ENCODE measurements at regions not wholly inside any gene's neighbourhood (a gene's known extent, or its start where the extent isn't known, plus 50 kb on each side); places are given as distances from the start of the nearest gene placed in this dataset.

- DNase-seq, result no peak
- H3K4me3 Mint-ChIP-seq, result no peak overlapping the region
- peaks cover 4% of the 10 kb centered on the region; the same call in 1 of the 2 replicates for H3K36me3 Mint-ChIP-seq (ENCODE audit: low read depth)
- 0 out of 2 replicates have a peak, but pooled peaks cover 2% of the 10 kb centered on the region for H3K27me3 Mint-ChIP-seq (ENCODE audit: insufficient read depth)
- H3K9me3 Mint-ChIP-seq, result peaks cover 39% of the 10 kb centered on the region
- no peaks in the 10 kb centered on the region for H3K4me1 Mint-ChIP-seq (ENCODE audit: low read depth)
- TF ChIP-seq CTCF (IDR thresholded peaks at IDR 0.05), result no peak
- H3K27ac Mint-ChIP-seq, result no peak overlapping the region
Observed at GRCh38 chr15:93432474-93432873, 343.5 kb upstream of the RGMA start.

DNA sequence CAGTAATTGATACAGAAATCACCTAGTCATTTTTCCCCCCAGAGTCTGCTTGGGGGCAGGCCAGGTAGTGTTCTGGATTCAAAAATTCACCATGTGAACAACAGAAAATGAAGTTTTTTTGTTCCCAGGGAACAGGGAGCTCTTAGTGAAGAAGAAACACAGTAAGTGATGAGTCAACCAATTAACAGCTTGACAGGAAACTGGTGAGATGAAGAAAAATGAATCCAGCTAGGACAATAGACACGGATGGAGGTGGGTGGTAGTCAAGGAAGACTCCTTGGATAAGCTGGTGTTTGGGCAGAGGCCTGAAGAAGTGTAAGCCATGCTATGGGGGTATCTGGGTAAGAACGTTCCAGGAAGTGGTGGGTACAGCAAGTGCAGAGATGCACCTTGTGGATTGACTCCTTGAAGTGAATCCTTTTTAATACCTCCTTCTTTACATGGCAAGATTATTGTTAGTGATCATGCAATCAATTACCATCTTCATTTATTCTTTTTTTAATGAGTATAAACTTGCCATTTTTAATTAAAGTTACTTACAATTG is 339.9 kb upstream of the RGMA start:
- Mint-ChIP-seq H3K36me3 (ENCODE audit: low read depth) (no peaks in the 10 kb centered on the region), H3K27ac (no peak overlapping the region), H3K27me3 (ENCODE audit: insufficient read depth) (no peaks in the 10 kb centered on the region), H3K9me3 (peaks cover 43% of the 10 kb centered on the region), H3K4me1 (ENCODE audit: low read depth) (no peaks in the 10 kb centered on the region), H3K4me3 (no peak overlapping the region)
- DNase-seq, result no peak
- TF ChIP-seq CTCF (IDR thresholded peaks at IDR 0.05), result no peak

GRCh38 chr15:93428150-93428549 is 339.1 kb upstream of the RGMA start:
- no peak for DNase-seq
- Mint-ChIP-seq H3K9me3 (peaks cover 45% of the 10 kb centered on the region), H3K4me1 (ENCODE audit: low read depth) (no peaks in the 10 kb centered on the region), H3K27me3 (ENCODE audit: insufficient read depth) (no peaks in the 10 kb centered on the region), H3K36me3 (ENCODE audit: low read depth) (peaks cover 4% of the 10 kb centered on the region; the same call in 1 of the 2 replicates), H3K4me3 (no peak overlapping the region), H3K27ac (no peak overlapping the region)
- TF ChIP-seq CTCF (IDR thresholded peaks at IDR 0.05), result no peak

DNA sequence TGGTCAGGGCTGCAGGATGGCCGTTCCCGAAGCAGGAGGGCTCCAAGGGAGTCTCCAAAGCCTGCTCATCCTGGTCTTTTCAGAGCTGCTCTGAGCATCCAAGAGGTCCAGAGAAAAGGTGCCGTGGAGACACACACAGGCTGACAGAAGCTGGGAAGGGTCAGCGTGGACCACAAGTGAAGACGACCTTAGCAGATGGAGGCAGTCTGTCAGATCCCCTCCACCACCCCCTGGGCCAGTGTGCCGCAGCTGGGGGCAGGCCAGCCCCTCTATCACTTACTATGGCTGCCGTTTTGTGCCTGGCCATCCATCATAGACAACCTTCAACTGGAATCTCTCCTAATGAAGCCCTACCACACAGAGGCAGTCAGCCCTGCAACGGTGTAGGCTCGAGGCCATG is 335.1 kb upstream of the RGMA start:
- Mint-ChIP-seq H3K36me3 (ENCODE audit: low read depth) (peaks cover 4% of the 10 kb centered on the region), H3K4me3 (no peak overlapping the region), H3K27ac (no peak overlapping the region), H3K27me3 (ENCODE audit: insufficient read depth) (no peaks in the 10 kb centered on the region; the same call in 1 of the 2 replicates), H3K4me1 (ENCODE audit: low read depth) (no peaks in the 10 kb centered on the region), H3K9me3 (peaks cover 68% of the 10 kb centered on the region)
- no peak for TF ChIP-seq CTCF (IDR thresholded peaks at IDR 0.05)
- no peak for DNase-seq

DNA sequence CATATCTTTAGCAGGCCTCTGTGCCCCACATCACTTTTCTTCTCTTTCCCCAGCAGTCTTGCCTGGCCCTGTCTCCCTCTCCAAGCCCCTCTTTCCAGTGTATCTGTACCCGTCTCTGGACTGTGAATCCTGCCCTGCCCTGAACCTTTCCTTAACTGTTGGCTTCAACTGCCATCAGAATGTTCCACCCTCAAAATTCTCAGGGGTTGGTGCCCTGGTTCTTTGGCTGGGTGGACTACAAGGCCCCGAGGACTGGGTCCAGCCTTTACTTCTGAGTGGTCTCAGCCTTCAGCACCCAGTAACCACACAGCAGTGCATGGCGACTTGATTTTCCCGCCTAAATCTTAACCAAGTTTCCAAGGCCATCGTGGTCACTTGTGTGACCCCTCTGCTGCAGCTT is 333.5 kb upstream of the RGMA start:
- H3K4me1 Mint-ChIP-seq (ENCODE audit: low read depth), result no peaks in the 10 kb centered on the region
- no peak for TF ChIP-seq CTCF (IDR thresholded peaks at IDR 0.05)
- H3K4me3 Mint-ChIP-seq, result no peak overlapping the region

GRCh38 chr15:93420477-93420876 is 331.5 kb upstream of the RGMA start:
- no peak overlapping the region for H3K27ac Mint-ChIP-seq
- DNase-seq, result no peak
- H3K4me3 Mint-ChIP-seq, result no peak overlapping the region
- no peaks in the 10 kb centered on the region for H3K4me1 Mint-ChIP-seq (ENCODE audit: low read depth)
- H3K9me3 Mint-ChIP-seq, result peaks cover 67% of the 10 kb centered on the region
- no peaks in the 10 kb centered on the region; the same call in 1 of the 2 replicates for H3K27me3 Mint-ChIP-seq (ENCODE audit: insufficient read depth)
- TF ChIP-seq CTCF (IDR thresholded peaks at IDR 0.05), result no peak
- H3K36me3 Mint-ChIP-seq (ENCODE audit: low read depth), result peaks cover 7% of the 10 kb centered on the region

More for the DNA sequence above, 333.5 kb upstream of the RGMA start:
- Mint-ChIP-seq H3K27me3 (ENCODE audit: insufficient read depth) (no peaks in the 10 kb centered on the region; the same call in 1 of the 2 replicates), H3K27ac (no peak overlapping the region), H3K36me3 (ENCODE audit: low read depth) (peaks cover 4% of the 10 kb centered on the region), H3K9me3 (peaks cover 79% of the 10 kb centered on the region)
- DNase-seq, result no peak
